Muscle layer of duodenum (tissue), 2 donors: ENCODE measurements at regions not wholly inside any gene's neighbourhood (a gene's known extent, or its start where the extent isn't known, plus 50 kb on each side); places are given as distances from the start of the nearest gene placed in this dataset.
"Not testable (repeated sequence)": the region's sequence is repeated elsewhere in the genome, so short reads cannot be mapped to it uniquely, and the experiment has no call there.

Experiments used
- H3K27ac ChIP-seq: one replicate; pipeline ENCODE4 v1.7.0; 2013; ENCODE audit warnings: mild to moderate bottlenecking, low read length
- H3K27me3 ChIP-seq: one replicate; pipeline ENCODE4 v1.7.0; 2013; ENCODE audit warnings: low read depth, mild to moderate bottlenecking, control low read depth, low read length
- H3K36me3 ChIP-seq, 2 donors: one replicate each; pipeline ENCODE4 v1.7.0; 2013; ENCODE audit warnings: low read length in 2 of 2, control low read depth in 1 of 2, mild to moderate bottlenecking in 1 of 2; ENCODE audit not compliant: insufficient read depth in 2 of 2, control insufficient read depth in 1 of 2
- H3K4me1 ChIP-seq, 2 donors: one replicate each; pipeline ENCODE4 v1.7.0; 2013; ENCODE audit warnings: low read length in 2 of 2, mild to moderate bottlenecking in 2 of 2, control low read depth in 1 of 2, moderate library complexity in 1 of 2; ENCODE audit not compliant: insufficient read depth in 2 of 2, control insufficient read depth in 1 of 2
- H3K4me3 ChIP-seq, 2 donors: one replicate each; pipeline ENCODE4 v1.7.0; 2013; ENCODE audit warnings: low read length in 2 of 2, low read depth in 1 of 2, mild to moderate bottlenecking in 1 of 2
- H3K9me3 ChIP-seq, 2 donors: one replicate each; pipeline ENCODE4 v1.7.0; 2013; ENCODE audit warnings: low read length in 2 of 2, control low read depth in 1 of 2, mild to moderate bottlenecking in 1 of 2; ENCODE audit not compliant: control insufficient read depth in 1 of 2
- donor health status: healthy.

DNA sequence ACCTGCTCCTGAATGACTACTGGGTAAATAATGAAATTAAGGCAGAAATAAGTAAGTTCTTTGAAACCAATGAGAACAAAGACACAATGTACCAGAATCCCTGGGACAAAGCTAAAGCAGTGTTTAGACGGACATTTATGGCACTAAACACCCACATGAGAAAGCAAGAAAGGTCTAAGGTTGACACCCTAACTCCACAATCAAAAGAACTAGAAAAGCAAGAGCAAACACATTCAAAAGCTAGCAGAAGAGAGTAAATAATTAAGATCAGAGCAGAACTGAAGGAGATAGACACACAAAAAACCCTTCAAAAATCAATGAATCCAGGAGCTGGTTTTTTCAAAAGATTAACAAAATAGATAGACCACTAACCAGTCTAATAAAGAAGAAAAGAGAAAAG is 203.2 kb upstream of the LRRC61 start:
- H3K4me3 ChIP-seq, H3K27ac ChIP-seq, H3K36me3 ChIP-seq, H3K9me3 ChIP-seq, H3K27me3 ChIP-seq, H3K4me1 ChIP-seq: not testable (repeated sequence)

GRCh38 chr7:150125831-150126230 is 197.3 kb upstream of the LRRC61 start:
- not testable (repeated sequence) for H3K27ac ChIP-seq, H3K4me3 ChIP-seq

DNA sequence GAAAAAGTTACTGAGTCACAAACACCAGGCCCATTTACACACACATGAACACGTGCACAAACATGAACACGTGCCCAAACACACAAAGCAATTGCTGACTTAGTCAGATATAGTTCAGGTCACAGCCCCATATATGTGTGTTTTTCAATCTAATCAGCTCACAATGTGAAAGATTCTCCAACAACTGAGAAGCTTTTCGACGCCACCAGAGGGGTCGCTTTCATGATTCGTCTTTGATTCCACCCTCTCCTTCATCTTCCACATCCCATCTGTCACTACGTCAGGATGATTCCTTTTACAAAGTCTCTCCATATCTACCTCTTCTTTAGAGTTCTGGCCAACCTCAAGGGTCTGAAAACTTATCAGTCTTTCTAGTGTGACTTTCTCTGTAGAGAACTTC is 188.7 kb upstream of the LRRC61 start:
- H3K9me3 ChIP-seq, H3K27ac ChIP-seq, H3K4me3 ChIP-seq, H3K4me1 ChIP-seq, H3K36me3 ChIP-seq, H3K27me3 ChIP-seq: not testable (repeated sequence)

More at GRCh38 chr7:150125831-150126230, 197.3 kb upstream of the LRRC61 start:
- H3K9me3 ChIP-seq, H3K27me3 ChIP-seq, H3K36me3 ChIP-seq, H3K4me1 ChIP-seq: not testable (repeated sequence)

DNA sequence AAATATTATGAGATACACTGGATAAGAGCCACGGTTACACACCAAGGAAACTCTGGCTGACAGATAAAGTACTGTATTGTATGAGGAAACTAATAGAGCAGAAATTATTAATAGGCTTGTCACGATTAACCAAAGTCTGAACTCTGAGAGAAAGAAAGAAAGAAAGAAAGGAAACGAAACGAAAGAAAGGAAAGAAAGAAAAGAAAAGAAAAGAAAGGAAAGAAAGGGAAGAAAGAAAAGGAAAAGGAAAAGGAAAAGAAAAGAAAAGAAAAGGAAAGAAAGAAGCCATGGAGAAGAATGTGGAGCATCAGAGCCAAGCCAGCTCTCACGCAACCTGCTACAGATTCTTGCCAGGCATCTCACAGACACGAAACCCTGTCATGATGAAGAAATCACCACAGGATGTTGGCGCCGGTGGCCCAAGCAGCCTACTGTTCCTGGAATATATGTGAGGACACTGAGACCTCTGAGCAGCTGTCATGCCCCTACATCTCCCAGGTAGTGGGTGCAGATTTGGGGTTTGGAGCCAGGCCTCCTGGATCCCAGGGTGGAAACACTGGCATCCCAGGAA is 187.4 kb upstream of the LRRC61 start:
- H3K4me1 ChIP-seq, H3K27ac ChIP-seq, H3K4me3 ChIP-seq, H3K9me3 ChIP-seq, H3K27me3 ChIP-seq, H3K36me3 ChIP-seq: not testable (repeated sequence)

DNA sequence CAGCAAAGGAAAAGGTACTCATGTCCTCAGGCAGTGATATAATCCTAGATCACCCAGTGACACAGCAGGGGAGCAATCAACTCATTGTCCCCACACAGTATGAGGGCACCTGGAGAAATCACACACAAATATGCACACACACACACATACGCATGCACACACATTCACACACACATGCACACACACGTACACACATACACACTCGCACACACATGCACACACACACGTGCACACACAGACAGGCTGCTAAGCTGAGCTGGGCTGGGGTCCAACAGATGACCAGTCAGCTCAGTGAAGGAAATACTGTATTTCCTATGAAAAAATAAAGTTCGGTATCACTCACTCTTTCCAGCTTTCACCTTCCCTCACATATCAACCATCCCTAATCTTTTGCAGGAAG is 183.3 kb upstream of the LRRC61 start:
- not testable (repeated sequence) for H3K4me1 ChIP-seq, H3K9me3 ChIP-seq, H3K27ac ChIP-seq

GRCh38 chr7:150141525-150142345 is 181.4 kb upstream of the LRRC61 start:
- H3K9me3 ChIP-seq, H3K4me3 ChIP-seq, H3K27ac ChIP-seq: not testable (repeated sequence)

More for the DNA sequence above, 183.3 kb upstream of the LRRC61 start:
- not testable (repeated sequence) for H3K4me3 ChIP-seq, H3K36me3 ChIP-seq, H3K27me3 ChIP-seq

DNA sequence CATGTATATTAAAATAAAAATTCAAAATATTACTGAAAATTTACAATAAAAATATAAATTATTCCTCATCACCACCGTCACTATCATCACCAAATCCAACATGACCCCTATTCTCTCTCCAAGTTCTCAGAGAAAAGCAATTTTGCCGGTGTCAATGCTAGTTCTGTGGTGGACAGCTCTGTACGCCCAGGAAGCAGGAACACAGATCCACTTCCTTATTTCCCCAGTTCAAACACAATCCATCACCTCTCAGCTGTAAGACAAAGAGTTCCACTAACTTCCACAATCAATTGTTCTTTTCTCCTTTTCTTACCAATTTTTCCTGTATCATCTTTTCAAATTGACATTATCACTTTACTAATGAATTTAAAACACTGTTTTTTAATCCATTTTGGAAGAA is 177.0 kb upstream of the LRRC61 start:
- not testable (repeated sequence) for H3K36me3 ChIP-seq, H3K4me3 ChIP-seq, H3K4me1 ChIP-seq, H3K27ac ChIP-seq, H3K27me3 ChIP-seq, H3K9me3 ChIP-seq

More at GRCh38 chr7:150141525-150142345, 181.4 kb upstream of the LRRC61 start:
- not testable (repeated sequence) for H3K27me3 ChIP-seq, H3K36me3 ChIP-seq, H3K4me1 ChIP-seq

GRCh38 chr7:150147524-150147923 is 175.6 kb upstream of the LRRC61 start:
- not testable (repeated sequence) for H3K9me3 ChIP-seq, H3K4me3 ChIP-seq, H3K27ac ChIP-seq, H3K27me3 ChIP-seq, H3K36me3 ChIP-seq, H3K4me1 ChIP-seq

DNA sequence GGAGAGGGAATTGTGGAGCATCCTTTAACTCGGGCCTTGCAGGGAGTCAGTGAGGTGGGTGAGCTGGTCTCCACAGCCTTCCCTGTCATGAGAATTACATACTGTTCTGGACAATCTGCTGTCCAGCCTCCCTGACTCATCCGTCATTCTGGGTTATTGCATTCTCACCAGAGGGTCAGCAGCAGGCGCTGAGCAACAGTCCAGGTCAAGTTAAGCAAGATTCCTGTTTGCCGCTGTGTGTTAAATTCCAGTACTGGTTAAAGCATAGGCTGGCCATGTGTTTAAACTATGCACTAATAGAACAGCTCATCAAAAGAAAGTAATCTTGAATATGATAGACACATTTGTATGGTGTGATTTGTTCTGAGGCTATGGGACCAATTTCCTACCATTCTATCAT is 167.1 kb upstream of the LRRC61 start:
- not testable (repeated sequence) for H3K4me3 ChIP-seq, H3K36me3 ChIP-seq

GRCh38 chr7:150158696-150159095 is 164.5 kb upstream of the LRRC61 start:
- H3K27me3 ChIP-seq, H3K4me3 ChIP-seq, H3K27ac ChIP-seq, H3K9me3 ChIP-seq, H3K36me3 ChIP-seq, H3K4me1 ChIP-seq: not testable (repeated sequence)

More for the DNA sequence above, 167.1 kb upstream of the LRRC61 start:
- not testable (repeated sequence) for H3K9me3 ChIP-seq, H3K4me1 ChIP-seq, H3K27me3 ChIP-seq, H3K27ac ChIP-seq

DNA sequence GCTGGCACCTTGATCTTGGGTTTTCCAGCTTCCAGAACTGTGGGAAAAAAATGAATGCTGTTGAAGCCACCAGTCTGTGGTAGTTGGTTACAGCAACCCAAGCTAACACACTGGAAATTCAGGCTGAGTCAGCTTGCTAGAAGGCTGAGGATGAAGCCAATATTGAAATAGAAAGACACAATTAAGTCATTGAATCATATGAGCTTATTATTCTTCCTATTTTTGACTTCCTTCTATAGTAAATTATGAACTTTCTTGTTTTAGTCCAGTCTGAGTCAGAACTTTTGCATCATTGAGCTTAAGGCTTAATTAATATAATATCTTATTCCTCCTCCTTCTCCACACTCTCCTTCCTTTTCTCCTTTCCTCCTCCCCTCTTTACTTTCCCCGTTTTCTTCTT is 153.6 kb upstream of the LRRC61 start:
- not testable (repeated sequence) for H3K27me3 ChIP-seq, H3K36me3 ChIP-seq, H3K4me3 ChIP-seq, H3K4me1 ChIP-seq, H3K27ac ChIP-seq, H3K9me3 ChIP-seq

DNA sequence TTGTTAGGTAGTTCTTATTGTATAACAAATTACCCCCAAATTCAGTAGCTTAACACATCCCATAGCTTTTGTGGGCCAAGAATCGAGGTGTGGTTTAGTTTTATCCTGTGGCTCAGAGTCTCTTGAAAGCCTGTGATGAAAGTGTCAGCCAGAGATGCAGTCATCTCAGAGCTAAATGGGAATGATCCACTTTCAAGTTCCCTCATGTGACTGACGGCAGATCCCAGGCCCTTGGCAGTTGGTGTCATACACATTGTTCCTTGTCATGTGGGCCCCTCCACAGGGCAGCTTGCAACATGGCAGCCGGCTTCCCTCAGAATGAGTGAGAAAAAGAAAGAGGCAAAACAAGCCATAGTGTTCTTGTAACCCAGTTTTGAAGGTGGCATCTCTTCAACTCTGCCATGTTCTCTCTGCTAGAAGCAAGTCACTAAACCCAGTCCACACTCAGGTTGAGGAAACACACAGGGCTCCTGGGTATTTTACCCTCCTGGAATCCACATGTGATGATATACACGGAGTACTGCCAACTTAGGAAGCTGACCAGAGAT is 153.1 kb upstream of the LRRC61 start:
- not testable (repeated sequence) for H3K4me3 ChIP-seq, H3K36me3 ChIP-seq, H3K4me1 ChIP-seq, H3K9me3 ChIP-seq, H3K27ac ChIP-seq, H3K27me3 ChIP-seq
